ENCODE measurements at regions not wholly inside any gene's neighbourhood (a gene's known extent, or its start where the extent isn't known, plus 50 kb on each side); places are given as distances from the start of the nearest gene placed in this dataset.
A peak's percentile ranks its signal among the peaks of the same experiment; 100 is the strongest.
"Not testable (repeated sequence)": the region's sequence is repeated elsewhere in the genome, so short reads cannot be mapped to it uniquely, and the experiment has no call there.

GRCh38 chr3:144023543-144023942 is 51.9 kb downstream of the DIPK2A start:
- H3K36me3 ChIP-seq; H3K9me3 ChIP-seq; H3K27me3 ChIP-seq (ENCODE audit: low read depth); H3K4me1 ChIP-seq; H3K4me3 ChIP-seq; intact Hi-C loops (cut with DNase I); ATAC-seq; H3K27ac ChIP-seq; DNase-seq: not testable (repeated sequence)

- Histone ChIP-seq H3K27me3 (ENCODE audit: low read depth) (no peaks in the 10 kb centered on the region), H3K27ac (no peak overlapping the region), H3K4me1 (peaks cover 5% of the 10 kb centered on the region), H3K4me3 (no peak overlapping the region), H3K9me3 (no peaks in the 10 kb centered on the region), H3K36me3 (no peaks in the 10 kb centered on the region)
- TF ChIP-seq CTCF (IDR thresholded peaks at IDR 0.05), result no peak
- ATAC-seq, result peak in 1 of 2 donors; percentile 47
- intact Hi-C loops (cut with DNase I), result no loop called here
- no peak for DNase-seq
Observed at GRCh38 chr3:144028798-144029411, 57.3 kb downstream of the DIPK2A start.

DNA sequence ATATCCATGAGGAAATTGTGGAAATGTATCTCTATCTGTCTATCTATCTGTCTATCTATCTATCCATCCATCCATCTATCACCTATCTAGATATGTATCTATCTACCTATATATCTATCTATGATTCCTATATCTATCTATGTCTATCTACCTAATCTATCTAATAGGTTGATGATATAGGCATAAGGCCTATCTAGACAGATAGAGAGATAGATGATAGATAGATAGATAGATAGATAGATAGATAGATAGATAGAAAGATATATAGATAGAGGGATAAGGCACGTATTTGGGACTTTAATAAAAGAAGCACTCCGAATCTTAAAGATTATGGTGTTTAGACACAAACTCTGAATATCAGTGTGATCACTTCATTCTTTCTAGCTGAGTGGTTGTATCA is 58.1 kb downstream of the DIPK2A start:
- DNase-seq, result no peak
- Histone ChIP-seq H3K36me3 (no peaks in the 10 kb centered on the region), H3K27me3 (ENCODE audit: low read depth) (no peaks in the 10 kb centered on the region), H3K4me1 (peaks cover 5% of the 10 kb centered on the region), H3K9me3 (no peaks in the 10 kb centered on the region), H3K27ac (no peak overlapping the region), H3K4me3 (no peak overlapping the region)
- no peak for TF ChIP-seq CTCF (IDR thresholded peaks at IDR 0.05)
- ATAC-seq, result no peak
- intact Hi-C loops (cut with DNase I), result no loop called here

DNA sequence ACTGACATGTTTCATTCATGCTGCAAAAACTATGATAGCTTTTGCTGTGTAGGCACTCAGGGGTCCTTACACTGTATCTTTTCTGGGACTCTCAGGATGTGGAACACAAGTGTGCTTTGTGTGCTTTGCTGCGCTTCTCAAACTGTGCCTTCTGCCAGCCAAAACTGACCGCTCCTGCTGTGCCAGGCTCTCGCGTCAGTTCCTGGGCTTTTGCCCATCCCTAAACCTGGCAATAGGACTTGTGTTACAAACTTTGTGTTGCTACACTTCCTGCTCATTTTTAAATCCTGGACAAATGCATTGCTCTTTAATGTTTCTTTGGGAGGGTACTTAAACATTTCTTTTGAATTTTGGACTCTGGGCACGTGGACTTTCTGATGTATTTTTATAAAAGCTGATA is 60.3 kb downstream of the DIPK2A start:
- no peaks in the 10 kb centered on the region for H3K27me3 ChIP-seq (ENCODE audit: low read depth)
- H3K27ac ChIP-seq, result no peak overlapping the region
- no peak for TF ChIP-seq CTCF (IDR thresholded peaks at IDR 0.05)
- no peaks in the 10 kb centered on the region for H3K9me3 ChIP-seq
- no peak overlapping the region for H3K4me3 ChIP-seq
- no peaks in the 10 kb centered on the region for H3K36me3 ChIP-seq
- ATAC-seq (peak in 1 of 2 donors; percentile 59), DNase-seq (no peak)
- intact Hi-C loops (cut with DNase I), result no loop called here
- peaks cover 5% of the 10 kb centered on the region for H3K4me1 ChIP-seq

DNA sequence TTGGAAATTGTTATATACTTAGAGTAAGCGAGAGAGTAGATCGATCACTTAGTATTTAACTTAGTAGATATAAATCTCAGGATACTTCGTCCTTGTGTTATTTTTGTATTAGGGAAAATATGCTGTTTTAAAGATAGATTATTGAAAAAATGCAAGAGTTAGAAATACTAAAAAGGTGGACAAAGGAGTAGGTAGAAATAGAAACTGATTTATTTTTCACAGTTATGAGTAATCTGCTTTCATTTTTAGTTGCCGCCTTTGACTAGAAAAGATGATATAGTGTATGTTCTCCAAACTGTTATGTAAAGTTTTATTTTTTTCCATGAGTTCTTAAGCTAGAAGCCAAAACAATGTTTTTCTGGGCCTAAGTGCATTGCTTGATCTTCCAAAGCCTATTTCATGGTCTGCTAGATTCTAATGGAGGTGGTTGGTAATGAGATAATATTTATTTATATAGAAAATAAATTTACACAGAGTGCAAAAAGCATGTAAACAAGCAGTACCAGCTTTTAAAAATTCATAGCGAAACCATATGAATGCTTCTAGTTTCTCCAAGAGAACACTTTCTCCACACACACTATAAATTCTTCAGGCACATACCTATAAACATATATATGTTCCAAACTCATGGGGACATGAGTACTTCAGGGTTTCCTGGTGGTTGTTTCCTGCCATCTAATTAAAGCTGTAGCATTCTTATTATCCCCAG is 61.1 kb downstream of the DIPK2A start:
- H3K4me3 ChIP-seq, result no peak overlapping the region
- intact Hi-C loops (cut with DNase I), result no loop called here
- no peak for TF ChIP-seq CTCF (IDR thresholded peaks at IDR 0.05)
- no peaks in the 10 kb centered on the region for H3K27me3 ChIP-seq (ENCODE audit: low read depth)
- H3K27ac ChIP-seq, result no peak overlapping the region
- ATAC-seq (no peak), DNase-seq (no peak)
- peaks cover 5% of the 10 kb centered on the region for H3K4me1 ChIP-seq
- H3K36me3 ChIP-seq, result no peaks in the 10 kb centered on the region
- no peaks in the 10 kb centered on the region for H3K9me3 ChIP-seq

GRCh38 chr3:144033240-144033589 is 61.6 kb downstream of the DIPK2A start:
- no peaks in the 10 kb centered on the region for H3K9me3 ChIP-seq
- TF ChIP-seq CTCF (IDR thresholded peaks at IDR 0.05), result no peak
- H3K27ac ChIP-seq, result no peak overlapping the region

More at GRCh38 chr3:144033240-144033589, 61.6 kb downstream of the DIPK2A start:
- no peak for DNase-seq
- intact Hi-C loops (cut with DNase I), result no loop called here
- Histone ChIP-seq H3K27me3 (ENCODE audit: low read depth) (no peaks in the 10 kb centered on the region), H3K4me1 (peaks cover 4% of the 10 kb centered on the region), H3K4me3 (no peak overlapping the region), H3K36me3 (no peaks in the 10 kb centered on the region)
- ATAC-seq, result no peak

Data from lower lobe of right lung (tissue), 2 donors.